GM21390 (cell line): ENCODE measurements at regions not wholly inside any gene's neighbourhood (a gene's known extent, or its start where the extent isn't known, plus 50 kb on each side); places are given as distances from the start of the nearest gene placed in this dataset.

Experiments used
- ATAC-seq: cut with Tn5 transposase; IDR thresholded peaks from one replicate; pipeline ENCODE4 v1.9.1; 2021; ENCODE audit not compliant: unreplicated experiment

DNA sequence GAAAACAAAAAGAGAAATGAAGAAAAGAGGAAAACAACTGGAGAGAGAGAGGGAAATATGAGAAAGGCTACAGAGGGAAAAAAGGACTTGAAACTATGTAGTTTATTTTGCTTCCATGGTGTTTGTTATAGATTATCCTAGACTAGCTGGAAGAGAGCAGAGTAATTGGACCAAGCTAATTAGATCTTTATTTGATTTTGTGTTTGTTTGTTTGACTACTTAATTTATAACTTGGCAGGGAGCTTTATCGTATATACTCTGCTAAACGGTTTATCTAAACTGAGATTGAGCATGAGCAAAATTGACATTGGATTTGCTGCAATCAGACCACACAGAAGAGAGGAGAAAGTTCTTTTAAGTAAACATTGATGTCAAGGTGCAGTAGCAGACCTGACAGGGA, 443.8 kb upstream of the USP24 start:
- ATAC-seq, result no peak

DNA sequence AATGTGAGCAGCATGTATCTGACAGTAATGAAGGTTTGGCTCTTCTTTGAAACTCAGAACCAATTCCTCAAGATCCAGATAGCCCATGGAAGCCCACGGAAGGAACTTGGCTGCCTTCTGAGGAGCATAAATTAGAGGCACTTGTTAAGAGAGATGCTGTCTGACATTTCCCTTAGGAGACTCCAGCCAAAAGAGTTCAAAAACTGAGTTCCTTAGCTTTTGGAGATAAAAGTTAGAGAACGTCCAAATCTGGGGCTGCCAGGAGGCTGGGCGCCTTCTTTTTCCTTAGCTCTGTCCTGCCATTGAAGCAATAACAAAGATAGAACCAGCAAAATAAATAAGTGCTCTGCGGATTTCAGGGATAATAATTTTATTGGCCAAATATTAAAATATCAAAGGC, 439.6 kb upstream of the USP24 start:
- no peak for ATAC-seq

DNA sequence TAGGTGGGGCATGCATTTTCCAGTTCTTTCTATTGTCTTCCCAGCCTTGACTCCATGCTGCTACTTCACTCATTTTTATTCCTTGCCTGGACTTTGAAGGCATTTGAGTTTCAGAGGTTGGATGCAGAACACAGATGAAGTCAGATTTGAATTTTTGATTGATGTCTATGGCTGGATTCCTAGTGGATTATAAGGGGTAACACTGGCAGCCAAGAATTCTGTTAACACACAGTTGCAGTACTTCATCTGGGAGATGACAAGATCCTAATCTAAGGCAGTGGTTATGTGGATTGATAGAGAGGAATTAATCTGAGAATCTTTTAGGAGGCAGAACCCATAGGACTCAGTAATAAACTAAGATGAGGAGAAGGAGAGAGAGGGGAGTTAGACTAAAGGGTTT, 439.0 kb upstream of the USP24 start:
- no peak for ATAC-seq

DNA sequence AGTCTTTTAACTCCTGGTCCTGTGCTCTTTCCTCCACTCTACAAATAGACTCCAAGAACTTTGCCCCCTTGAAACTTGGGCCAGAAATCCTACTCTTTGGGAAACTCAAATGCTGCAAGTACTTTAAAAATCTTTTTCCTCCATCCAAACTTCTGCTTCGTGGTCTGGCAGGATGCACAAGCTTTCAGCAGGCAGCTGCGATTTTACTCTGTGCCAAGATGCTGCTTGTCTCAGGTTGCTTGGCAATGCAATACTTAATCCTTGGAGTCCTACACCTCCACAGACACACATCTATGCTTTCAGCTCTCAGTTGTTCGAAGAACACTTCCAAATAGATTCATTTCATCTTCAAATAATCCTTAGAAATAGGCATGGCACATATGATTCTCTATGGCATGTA, 435.3 kb upstream of the USP24 start:
- no peak for ATAC-seq

DNA sequence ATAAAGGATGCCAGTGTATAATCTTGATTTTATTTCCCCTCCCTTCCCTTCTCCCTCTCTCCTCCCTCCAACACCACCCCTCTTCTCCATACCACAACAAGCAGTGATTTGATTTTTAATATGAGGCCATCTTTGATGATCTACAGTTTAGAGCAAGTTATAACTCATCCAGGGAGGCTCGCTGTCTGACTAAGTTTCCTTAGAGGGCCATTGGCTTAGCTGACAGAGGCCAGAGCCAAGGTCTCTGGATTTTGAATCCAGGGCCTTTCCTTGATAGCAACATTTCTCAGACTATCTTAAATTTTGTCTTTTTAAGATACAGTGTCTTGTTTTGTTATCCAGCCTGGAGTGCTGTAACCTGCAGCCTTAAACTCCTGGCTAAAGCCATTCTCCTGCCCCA, 431.0 kb upstream of the USP24 start:
- ATAC-seq, result no peak

DNA sequence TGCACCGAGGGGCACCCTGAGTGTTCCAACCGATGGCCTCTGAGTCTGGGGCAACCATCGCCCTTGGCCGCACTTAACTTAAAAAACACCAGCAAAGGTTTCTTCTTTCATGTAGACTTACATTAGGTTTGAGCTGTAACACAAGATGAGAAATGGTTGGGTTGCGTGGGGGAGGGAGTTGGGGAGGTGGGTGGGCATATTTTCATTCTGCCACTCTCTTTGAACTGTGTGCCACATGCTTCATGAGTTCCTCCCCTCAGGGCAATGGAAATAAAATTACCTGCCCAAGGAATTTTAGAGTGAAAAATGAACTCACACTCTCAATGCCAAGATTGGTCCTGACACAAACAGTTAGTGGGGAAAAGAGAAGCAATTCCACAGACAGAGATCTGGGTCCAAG, 430.1 kb upstream of the USP24 start:
- ATAC-seq, result no peak

DNA sequence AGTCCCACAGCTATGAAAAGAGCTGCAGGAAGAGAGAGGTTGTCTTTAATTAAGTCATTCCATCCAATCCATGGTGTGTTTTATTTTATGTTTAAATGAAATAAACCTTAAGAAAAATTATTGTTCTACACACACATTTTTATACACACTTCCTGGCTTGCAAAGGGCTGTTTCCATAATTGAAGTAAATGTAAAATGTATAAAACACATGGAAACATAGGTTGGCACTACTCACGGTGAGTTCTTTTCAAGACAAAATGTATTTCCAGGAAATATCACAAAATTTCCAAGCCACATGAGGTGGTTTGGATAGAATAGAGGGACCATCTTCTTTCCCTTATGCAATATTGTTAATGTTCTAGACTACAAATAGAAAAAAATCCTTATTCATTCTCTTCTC, 426.8 kb upstream of the USP24 start:
- no peak for ATAC-seq

DNA sequence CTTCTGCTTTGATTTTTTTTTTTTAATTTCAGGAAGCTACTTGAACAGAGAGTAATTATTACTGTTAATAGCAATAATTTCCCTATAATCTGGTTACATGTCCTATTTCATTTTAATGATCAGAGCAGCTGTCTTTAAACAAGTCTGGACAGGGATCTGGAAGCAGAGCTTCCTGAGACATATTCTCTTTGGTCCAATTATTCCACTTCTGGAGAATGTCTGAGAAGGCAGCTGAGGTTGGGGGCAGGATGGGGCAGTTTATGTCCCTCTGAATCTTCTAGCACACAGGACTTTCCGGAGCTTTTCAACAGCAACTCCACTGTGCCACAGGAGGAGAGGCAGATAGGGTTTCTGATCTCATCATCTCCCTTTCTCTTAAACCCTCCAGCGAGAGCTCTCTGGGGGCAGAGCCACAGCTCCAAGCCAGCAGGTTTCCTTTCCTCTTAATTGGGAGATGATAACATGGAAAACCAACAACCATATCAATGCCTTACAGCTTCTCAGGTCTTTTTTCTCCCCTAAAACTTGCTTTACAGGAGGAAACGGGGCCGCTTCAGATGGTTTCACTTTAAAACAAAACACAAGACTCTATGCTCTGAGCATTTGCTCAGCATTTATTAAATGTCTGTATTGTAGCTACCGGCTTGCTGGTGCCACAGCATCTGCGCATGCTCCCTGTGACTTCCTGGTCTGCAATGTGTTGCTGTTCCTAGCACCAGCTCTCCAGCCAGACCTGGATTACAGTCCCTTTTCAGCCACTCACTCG, 425.7 kb upstream of the USP24 start:
- peak; percentile 66 for ATAC-seq

DNA sequence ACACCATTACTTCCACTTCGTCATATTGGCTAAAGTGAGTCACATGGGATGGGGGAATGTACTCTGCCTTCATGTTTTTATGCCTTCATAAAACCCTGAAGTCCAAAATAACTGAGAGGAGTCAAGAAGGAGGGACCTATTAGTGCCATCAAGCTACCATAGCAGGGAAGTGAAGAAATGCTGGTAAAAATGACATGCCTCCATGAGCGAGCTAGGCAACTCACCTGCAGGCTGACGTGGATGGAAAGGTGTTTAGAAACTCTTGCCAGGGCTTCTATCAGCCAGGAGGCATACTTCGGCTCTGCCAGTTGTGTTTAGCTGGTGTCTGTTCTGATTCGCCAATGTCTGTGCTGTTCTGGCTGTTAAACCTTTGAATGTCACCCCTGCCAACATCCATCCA, 424.4 kb upstream of the USP24 start:
- ATAC-seq, result no peak

DNA sequence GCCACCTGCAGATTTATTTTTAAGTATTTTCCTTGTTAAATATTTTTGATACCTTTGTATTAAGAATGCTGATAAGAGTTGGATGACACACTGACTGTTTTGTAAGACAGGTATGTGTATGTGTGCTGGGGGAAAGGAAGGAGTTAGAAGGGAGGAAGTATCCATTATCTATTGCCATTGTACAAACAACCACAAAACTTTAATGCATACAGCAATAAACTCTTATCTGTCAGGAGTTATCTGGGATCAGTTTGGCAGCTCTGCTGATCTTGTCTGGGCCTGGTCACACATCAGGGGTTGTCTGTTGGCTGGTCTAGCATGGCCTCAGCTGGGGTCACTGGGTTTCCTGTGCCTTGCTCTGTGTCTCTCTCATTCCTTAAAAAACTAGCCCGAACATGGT, 423.9 kb upstream of the USP24 start:
- ATAC-seq, result no peak

DNA sequence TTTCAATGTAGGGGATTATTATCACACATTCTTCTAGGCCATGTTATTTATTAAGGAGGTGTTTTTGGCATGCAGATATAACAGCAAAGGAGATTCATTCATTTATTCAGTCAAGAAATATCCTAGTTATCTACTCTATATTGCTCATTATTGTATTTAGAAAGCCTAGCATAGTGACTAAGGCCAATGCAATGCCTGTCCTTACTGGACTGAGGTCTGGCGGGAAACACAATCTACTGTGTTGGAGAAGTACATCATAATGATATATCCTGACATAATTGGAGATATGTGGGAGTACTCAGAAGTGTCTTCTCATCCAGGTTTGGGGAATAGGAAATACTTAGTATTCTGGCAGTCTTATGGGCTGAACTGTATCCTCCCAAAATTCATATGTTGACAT, 421.5 kb upstream of the USP24 start:
- no peak for ATAC-seq

DNA sequence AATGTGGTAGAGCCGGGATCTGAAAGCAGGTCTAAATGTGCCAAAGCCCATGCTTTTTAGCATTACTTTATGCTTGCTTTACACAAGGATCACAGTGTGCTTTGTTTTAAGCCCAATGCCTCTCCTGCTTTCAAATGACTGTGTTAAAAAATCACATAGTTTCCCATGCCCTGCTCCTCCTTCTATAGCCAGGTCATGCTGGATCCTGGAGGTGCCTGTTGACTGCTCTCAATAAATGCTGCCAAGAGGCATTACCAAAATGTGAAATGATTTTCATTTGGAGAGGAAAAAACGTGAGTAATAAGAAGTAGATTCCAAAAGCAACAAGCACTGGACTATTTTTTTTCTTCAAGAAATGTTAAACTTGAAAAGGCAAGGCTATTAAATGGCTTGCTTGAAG, 420.7 kb upstream of the USP24 start:
- no peak for ATAC-seq

DNA sequence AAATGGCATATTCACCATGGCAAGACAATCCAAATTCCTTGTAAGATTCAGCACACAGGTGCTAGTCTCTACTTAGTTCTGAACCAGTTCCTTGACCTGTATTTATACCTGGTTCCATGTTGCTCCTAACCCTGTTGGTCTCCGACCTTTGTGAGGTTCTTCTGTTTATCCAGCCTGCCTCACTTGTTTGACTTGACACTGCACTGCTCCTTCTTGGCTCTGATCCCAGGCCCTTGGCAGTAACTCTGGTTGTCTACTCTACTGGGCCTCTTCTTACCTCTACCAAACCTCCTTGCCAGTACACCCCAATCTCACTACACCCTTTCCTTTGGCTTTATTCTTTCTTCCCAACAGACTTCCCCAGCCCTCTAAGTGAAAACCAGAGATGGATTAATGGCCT, 419.4 kb upstream of the USP24 start:
- no peak for ATAC-seq

DNA sequence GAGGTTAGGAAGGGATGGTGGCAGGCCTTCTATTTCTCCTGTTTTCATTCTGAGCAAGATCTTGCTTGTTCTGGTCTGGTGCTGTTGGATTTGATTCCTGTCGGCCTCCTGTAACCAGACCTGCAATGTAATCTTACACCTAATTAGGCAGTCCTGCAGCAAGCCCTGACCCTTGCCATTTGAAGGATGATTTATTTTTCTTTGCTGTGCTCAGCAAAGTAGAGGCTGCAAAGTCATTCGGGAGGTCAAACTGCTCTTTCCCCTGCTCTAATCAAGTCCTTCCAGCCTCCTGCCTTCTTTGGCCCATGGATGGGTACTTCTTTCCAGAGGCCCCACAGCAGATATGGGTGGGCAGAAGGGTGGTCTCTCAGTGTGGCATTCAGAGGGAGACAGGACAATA, 417.7 kb upstream of the USP24 start:
- ATAC-seq, result no peak

DNA sequence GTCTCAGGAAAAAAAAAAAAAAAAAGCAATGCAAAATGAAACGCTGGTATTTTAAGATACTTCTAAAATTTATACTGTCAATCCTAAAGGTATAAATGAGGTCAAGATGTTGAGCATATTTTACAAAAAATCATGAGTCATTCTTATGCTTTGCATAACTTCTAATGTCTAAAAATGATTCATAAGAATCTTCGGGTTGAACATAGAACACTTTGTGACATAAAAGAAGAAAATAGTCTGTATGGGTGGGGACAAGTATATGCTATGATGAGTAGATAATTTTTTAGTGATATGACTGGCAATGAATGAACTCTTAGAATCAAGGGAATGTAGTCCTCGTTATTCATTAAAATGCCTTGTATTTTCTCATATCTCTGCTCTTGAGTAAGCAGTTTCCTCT, 416.9 kb upstream of the USP24 start:
- ATAC-seq, result no peak

DNA sequence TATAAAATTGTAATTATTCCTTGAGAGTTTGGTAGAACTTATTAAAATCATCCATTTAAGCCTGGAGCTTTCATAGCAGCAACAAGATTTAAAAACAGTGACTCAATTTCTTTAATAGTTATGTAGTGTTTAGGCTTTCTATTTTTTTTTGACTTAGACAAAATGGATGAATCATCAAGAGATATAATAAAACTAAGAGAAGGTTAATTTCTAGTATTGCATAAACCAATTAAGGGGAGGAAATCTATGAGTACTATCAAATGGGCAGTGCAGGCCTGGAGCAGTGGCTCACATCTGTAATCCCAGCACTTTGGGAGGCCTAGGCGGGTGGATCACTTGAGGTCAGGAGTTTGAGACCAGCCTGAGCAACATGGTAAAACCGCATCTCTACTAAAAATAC, 416.3 kb upstream of the USP24 start:
- ATAC-seq, result no peak

DNA sequence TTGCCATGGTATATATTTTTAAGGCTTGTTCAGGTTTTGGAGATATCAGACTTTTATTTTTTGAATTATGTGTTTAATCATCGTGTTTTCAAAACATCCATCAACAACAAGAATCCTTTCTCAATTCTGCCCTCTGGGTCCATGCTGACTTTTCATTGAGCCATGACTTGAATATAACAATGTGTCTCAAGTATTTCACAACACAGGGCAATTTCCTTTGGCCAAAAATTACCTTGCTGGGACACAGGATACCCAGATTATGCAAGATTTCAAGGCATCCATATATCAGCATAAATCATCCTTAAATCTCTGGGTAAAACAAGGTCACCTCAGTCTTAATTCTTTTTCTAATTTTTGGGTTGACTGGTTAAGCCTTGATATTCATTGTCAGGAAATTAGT, 411.2 kb upstream of the USP24 start:
- no peak for ATAC-seq

DNA sequence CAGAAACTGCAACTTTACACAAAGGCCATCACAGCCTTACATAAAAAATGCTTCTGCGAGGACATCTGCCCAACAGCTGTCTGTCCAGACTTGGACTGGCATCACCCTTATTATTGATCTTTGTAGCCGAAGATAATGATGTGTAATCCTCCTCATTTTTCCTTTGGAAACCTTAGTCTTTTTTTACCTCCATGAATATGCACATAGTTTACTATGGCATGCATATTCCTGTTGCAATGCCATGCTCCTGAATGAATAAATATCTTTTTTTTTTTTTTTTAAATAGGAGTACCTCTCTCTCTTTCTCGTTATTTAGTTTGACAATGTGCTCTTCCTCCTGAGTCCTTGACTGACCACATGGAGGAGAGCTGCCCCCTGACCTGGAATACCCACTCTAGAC, 409.6 kb upstream of the USP24 start:
- no peak for ATAC-seq

DNA sequence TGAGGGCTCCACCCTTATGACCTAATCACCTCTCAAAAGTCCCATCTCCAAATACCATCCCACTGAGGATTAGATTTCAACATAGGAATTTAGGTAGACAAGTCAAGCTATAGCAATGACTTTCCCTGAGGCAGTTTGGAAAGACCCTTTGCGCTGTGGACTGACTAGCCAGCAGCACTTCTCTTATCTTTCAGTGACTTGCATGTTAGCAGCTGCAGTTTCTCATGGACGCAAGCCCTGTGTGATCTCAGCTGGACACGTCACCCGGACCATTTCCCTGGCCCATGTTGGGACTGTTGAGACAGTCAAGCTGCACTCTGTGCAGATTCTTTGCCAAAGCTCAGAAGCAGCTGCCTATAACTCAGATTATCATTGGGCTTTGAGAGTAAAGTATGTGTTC, 408.1 kb upstream of the USP24 start:
- ATAC-seq, result no peak

DNA sequence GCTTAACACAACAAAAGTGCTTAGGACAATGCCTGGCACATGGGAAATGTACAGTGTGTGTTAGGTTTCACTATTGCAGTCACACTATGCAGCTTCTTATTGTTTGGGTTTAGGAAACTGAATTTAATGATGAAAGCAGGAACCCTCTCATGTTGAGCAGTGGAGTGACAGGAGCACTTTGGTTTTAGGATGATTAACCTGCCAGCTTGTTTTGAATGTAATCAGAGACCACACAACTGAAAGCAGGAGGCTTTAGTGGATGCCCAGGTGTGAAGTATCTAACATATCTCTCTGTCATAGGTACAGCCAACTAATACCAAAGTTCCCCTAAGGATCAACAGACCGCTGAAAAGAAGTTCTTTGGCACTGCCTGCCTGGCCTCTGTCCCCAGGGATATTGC, 406.9 kb upstream of the USP24 start:
- ATAC-seq, result no peak

DNA sequence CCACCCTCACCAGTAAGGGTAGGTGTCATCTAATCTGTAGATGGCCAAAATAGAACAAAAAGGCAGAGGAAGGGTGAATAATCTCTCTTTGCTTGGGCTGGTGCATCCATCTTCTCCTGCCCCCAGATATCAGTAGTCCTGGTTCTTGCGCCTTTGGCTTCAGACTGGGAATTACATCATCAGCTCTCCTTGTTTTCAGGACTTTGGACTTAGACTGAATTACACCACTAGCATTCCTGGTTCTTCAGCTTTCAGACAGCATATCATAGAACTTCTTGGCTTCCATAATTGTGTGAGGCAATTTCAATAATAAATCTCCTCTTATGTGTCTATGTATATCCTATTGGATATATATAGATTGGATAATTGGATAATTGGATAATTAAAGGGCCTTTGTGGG, 403.0 kb upstream of the USP24 start:
- no peak for ATAC-seq

DNA sequence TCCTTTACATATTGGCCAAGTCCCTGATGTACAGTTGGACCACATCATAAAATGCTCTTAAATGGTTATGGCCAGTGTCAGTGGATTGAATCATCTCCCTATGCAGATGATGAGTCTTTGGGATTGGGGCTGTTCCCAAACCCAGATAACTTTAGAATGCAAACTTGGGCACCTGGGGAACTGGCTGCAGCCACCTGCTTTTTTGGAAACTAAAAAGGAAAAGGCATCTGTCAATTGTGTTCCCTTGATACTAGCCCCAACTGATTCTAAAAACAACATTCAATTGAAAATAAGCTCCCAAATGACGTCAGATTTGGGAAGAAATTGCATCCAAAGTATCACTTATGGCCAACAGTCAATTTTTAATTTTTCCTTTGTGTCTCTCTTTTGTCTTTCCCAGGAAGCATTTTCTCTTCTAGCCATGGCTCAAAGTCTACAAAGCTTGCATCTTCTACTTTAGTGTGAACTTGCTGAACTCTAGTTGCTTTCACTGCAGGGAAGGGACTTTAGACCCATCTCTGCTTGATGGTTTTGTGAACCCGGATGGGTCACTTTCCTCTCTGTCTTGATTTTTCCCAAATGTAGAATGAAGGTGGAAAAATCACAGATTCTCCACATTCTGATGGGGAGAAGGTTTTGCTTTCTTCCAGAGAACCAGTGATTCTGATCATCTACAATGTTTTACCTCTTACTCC, 402.3 kb upstream of the USP24 start:
- no peak for ATAC-seq

DNA sequence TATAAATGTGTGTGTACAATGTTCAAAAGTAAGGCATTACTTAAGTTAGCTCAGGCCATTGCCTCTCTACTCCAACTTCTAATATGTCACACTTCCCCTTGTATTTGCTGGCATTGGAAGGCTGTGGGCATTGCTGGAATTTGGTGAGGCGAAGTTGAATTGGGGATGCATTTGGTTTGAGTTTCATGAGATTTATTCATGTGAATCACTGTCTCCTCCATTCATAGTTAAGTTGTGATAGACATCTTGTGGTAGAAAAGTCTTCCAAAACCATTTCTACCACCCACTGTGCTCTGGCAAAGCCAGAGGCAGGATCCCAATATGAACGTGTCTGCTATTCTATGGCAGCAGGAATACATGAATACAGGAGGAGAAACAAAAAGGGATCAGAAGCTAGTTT, 397.8 kb upstream of the USP24 start:
- no peak for ATAC-seq
